SK-N-MC (cell line): ENCODE measurements at regions not wholly inside any gene's neighbourhood (a gene's known extent, or its start where the extent isn't known, plus 50 kb on each side); places are given as distances from the start of the nearest gene placed in this dataset.

Experiments used
- EZH2 ChIP-seq: fragments of 200-600 bp; sonication (generic); IDR thresholded peaks from one replicate; pipeline ENCODE4 v1.6.1; 2017; ENCODE audit warnings: antibody characterized with exemption
- POLR2AphosphoS5 ChIP-seq: IDR thresholded peaks from 2 replicates; pipeline ENCODE4 v1.6.1; 2012; ENCODE audit warnings: mild to moderate bottlenecking, low read depth, low read length, borderline replicate concordance

DNA sequence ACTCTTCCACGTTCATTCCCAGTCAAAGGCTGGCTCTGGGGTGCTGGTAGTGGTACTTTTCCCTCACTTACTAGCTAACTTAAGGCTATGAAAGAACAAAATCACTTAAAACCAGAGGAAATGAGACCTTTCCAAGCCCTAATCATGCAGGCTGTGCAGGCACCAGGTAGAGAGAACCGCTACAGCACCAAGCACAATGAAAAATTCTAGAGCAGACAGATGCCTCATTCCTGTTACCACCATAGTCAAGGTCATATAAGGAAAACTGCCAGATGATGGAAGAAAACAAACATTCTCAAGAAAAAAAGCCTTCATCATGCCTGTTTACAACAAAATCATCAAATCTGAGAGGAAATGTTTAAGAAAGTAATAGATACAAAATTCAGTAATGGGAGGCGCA, 374.4 kb upstream of the PDE4D start:
- TF ChIP-seq POLR2AphosphoS5 (no peak), EZH2 (no peak)
